ENCODE measurements at regions not wholly inside any gene's neighbourhood (a gene's known extent, or its start where the extent isn't known, plus 50 kb on each side); places are given as distances from the start of the nearest gene placed in this dataset.

- no peak for DNase-seq
- Histone ChIP-seq H3K9me3 (ENCODE audit: control insufficient read depth, low read depth, low read length) (peaks cover 10% of the 10 kb centered on the region), H3K27me3 (ENCODE audit: insufficient read depth, low read length) (no peaks in the 10 kb centered on the region), H3K23me2 (ENCODE audit: insufficient read length, low read depth, low read length, poor library complexity, severe bottlenecking) (no peaks in the 10 kb centered on the region), H3K79me1 (ENCODE audit: insufficient read depth, low read depth, low read length, poor library complexity, severe bottlenecking) (no peaks in the 10 kb centered on the region), H2BK20ac (ENCODE audit: low read depth, low read length, poor library complexity, severe bottlenecking) (no peak overlapping the region), H3K4me2 (ENCODE audit: insufficient read depth, insufficient read length, low read length) (no peak overlapping the region), H2AFZ (ENCODE audit: low read length) (no peak overlapping the region), H4K20me1 (ENCODE audit: control insufficient read depth, insufficient read depth, insufficient read length) (no peaks in the 10 kb centered on the region), H4K5ac (ENCODE audit: insufficient read length, low read depth, low read length) (no peak overlapping the region), H2BK15ac (ENCODE audit: low read depth, low read length) (no peak overlapping the region), H3K27ac (ENCODE audit: insufficient read length, low read depth, low read length) (no peak overlapping the region), H3K14ac (ENCODE audit: insufficient read depth, low read length) (no peak overlapping the region), H4K8ac (replicated peaks; ENCODE audit: insufficient read length, low read depth, low read length) (no peak overlapping the region), H3K56ac (ENCODE audit: insufficient read length, low read depth, low read length) (no peak overlapping the region), H2BK12ac (ENCODE audit: insufficient read length, low read depth, low read length) (no peak overlapping the region), H2AK5ac (ENCODE audit: insufficient read length, low read length) (no peak overlapping the region), H4K91ac (ENCODE audit: insufficient read length, low read depth, low read length) (no peak overlapping the region), H3T11ph (ENCODE audit: low read length) (no peak overlapping the region), H3K18ac (ENCODE audit: insufficient read length, low read depth, low read length) (no peak overlapping the region), H3K79me2 (ENCODE audit: insufficient read depth, low read length) (no peaks in the 10 kb centered on the region), H3K9ac (ENCODE audit: extremely low read depth, insufficient read length, low read length) (no peak overlapping the region), H3K23ac (ENCODE audit: insufficient read length, low read depth, low read length) (no peak overlapping the region), H2BK5ac (ENCODE audit: insufficient read length, low read length) (no peak overlapping the region), H3K4me1 (ENCODE audit: insufficient read depth, low read length) (no peaks in the 10 kb centered on the region), H3K4ac (ENCODE audit: low read depth, low read length) (no peak overlapping the region), H2BK120ac (ENCODE audit: low read depth, low read length, poor library complexity, severe bottlenecking) (no peak overlapping the region)
- Mint-ChIP-seq H3K9me3 (peaks cover 34 to 49% of the 10 kb centered on the region in 2 experiments), H3K27me3 (ENCODE audit: low read depth) (peaks cover 2% of the 10 kb centered on the region; the same call in 1 of the 2 replicates), H3K36me3 (ENCODE audit: insufficient read depth in 1 of 3, low read depth in 3 of 3) (peaks cover under 1 to 12% (median 4%) of the 10 kb centered on the region in 3 experiments; a peak in 4 of 7 replicates), H3K4me3 (no peak overlapping the region), H3K4me1 (no peaks in the 10 kb centered on the region), H3K27ac (no peak overlapping the region)
- TF ChIP-seq CTCF (conservative IDR thresholded peaks at IDR 0.05): no peak
Observed at GRCh38 chrX:117570160-117570559, 546.5 kb downstream of the KLHL13 start.
